ENCODE measurements at regions not wholly inside any gene's neighbourhood (a gene's known extent, or its start where the extent isn't known, plus 50 kb on each side); places are given as distances from the start of the nearest gene placed in this dataset.

GRCh38 chr13:68234274-68234673 is 1004.1 kb upstream of the PCDH9 start:
- no peak for DNase-seq

DNA sequence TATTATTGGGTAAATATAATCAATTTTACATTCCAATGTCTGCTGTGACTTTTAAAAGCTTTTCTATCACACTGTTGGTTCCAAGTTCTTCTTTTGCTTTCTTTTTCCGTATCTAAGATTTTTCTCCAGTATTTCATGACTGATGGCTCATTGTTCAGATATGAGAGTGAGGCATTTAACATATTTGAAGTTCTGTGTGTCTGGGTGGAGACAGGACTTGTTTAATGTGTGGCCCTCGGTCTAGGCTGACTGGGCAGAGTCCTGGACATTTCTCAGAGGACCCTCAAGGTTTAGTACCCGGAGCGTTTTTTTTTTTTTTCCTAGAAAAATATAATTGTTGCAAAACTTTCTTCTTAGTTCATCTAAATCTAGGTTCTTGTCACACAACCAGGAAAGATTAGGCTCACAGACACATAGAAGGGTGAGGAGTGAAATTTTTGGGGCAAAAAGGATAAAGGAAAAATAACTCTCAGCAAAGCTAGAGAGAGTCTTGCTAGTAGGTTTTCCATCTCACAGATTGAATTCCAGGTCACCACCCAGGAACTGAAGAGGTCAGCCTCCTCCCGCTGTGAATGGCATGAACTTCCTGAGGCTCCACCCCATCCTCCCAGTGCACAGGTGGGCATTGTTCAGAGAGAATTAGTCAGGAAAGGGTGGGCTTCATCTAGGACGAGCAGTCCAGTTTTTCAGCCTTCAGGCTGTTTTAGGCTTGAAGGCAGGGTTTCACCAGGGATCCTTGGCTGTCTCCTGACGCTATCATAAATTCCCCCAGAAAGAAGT is 1002.4 kb upstream of the PCDH9 start:
- DNase-seq, result no peak

DNA sequence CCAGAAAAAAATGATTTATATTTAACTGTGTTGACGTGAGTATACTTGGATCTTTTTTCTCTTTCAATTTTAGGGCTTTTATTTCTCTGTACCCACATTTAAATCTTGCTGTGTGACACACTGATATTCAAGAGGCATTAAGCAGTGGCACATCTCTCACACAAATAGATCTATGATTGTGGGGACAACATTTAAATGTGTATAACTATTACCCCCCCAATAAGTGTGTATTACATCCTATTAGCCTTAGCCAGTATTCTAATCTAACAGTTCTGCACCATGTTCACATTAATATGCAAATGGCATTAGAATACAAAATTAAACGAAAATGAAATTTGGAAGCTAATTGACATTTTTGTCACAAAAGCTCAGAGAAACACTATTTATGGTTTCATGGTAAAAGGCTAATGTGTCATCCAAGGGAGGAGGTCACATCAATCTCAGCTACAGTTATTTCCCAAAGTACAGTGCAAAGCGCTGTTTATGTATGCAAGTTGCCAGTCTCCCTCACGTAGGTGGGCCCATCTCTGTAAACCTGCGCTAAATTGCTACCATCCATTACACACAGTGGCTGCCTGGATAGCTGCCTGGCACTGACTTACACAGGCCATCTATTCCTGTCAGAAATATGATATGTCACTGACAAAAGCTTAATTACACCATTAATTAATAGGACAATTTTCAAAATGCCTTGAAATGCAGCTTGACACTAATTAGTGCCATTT is 984.7 kb upstream of the PCDH9 start:
- no peak for DNase-seq

DNA sequence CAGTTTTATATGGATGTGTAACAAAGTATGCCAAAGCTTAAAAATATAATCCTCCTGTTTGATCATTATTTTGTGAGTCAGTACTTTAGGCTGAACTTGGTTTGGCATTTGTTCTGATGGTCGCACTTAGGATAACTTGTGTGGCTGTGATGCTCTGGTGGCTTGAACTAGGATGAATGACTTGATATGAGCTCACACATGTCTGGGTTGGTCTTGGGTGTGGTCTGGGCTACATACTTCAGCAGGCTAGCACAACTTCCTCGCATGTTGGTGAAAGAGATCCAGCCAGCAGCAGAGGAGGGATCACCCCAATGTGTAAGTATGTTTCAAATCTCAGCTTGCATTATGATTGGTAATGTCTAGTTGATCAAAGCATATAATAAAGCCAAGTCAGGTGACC is 969.1 kb upstream of the PCDH9 start:
- no peak for DNase-seq

DNA sequence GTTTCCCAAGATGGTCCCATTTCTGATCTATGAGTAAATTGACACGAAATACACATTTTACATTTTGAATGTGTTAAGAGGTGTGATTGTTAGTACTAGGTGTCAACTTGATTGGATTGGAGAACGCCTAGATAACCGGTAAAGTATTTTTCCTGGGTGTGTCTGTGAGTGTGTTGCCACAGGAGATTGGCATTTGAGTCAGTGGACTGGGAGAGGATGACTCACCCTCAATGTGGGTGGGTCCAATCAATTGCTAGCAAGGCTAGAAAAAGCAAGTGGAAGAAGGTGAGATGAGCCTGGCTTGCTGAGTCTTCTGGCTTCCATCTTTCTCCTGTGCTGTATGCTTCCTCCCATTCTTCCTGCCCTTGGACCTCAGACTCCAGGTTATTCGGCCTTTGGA is 960.7 kb upstream of the PCDH9 start:
- no peak for DNase-seq

- no peak for DNase-seq
Observed at GRCh38 chr13:68185444-68186141, 955.5 kb upstream of the PCDH9 start.

- no peak for DNase-seq
Observed at GRCh38 chr13:68176475-68176874, 946.3 kb upstream of the PCDH9 start.

GRCh38 chr13:68174893-68175292 is 944.8 kb upstream of the PCDH9 start:
- no peak for DNase-seq

DNA sequence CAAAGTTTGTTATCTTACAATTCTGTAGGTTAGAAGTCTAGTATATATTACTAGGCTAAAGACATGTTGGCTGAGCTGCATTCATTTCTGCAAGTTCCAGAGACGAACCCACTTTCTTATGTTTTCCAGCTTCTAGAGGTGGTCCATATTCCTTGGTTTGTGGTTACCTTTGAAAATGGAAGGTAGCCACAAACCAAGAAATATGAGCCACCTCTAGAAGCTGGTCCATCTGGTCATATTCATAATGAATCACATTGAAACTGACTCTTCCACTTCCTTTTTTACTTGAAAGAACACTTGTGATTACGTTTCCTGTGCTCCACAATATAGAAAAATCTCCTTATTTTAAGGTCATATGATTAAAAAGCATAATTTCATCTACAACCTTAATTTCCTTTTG is 943.0 kb upstream of the PCDH9 start:
- no peak for DNase-seq

DNA sequence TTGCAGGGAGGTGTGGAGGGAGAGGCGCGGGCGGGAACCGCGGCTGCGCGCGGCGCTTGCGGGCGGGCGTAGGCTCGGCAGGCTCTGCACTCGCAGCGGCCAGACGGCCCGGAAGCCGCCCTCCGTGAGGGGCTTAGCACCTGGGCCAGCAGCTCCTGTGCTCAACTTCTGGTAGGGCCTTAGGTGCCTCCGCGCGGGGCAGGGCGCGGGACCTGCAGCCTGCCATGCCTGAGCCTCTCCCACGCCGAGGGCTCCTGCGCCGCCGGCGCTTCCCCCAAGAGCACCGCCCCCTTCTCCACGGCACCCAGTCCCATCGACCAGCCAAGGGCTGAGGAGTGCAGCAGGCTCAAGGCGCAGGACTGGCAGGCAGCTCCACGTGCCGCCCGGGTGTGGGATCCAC is 940.8 kb upstream of the PCDH9 start:
- DNase-seq, result no peak

- DNase-seq, result no peak
Observed at GRCh38 chr13:68168448-68168847, 938.3 kb upstream of the PCDH9 start.

DNA sequence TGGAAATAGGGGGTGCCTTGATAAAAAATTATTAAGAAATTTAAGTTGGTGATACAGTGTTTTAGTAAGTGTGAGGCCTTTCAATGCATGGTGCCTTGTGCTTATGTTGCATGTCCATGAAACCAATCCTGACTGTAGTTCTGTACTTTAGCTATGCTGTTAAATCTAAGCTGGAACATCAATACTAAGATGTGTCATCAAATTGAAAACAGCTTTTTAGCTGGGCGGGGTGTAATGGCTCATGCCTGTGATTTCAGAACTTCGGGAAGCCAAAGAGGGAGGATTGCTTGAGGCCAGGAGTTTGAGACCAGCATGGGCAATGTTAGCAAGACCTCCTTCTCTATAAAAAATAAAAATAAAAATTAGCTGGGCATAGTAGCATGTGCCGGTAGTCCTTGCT is 930.3 kb upstream of the PCDH9 start:
- DNase-seq, result no peak

DNA sequence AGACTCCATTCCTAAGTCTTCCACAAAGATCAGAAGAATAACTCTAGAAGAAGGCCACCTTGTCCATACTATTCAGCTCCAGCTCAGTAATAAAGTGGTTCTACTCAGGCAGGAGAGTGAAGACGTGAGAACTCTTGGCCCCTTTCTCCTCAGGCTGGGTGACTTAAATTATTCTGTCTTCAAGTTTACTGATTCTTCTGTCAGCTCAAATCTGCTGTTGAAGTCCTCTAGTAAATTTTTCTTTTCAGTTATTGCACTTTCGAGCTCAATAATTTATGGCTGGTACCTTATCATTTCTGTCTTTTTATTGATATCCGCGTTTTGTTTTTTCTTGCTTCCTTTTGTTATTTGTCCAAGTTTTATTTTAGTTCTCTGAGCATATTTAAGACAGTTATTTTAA is 922.3 kb upstream of the PCDH9 start:
- no peak for DNase-seq

DNA sequence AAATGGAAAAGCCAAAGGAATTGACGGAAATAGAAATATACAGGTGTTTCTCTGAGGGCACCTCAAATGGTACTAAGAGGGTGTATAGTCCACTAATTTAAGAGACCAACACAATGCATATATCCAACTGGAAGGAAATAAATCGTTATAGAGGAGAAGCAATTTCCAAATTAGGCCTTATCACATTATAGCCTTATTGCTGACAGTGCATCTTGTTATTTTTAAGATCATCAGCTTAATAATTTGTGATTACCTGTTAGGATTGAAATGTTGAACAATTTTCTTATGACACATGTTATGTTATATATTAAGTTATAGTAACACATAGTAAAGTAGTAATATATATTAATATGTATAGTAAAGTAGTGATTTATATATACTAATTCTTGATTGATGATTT is 915.7 kb upstream of the PCDH9 start:
- no peak for DNase-seq

DNA sequence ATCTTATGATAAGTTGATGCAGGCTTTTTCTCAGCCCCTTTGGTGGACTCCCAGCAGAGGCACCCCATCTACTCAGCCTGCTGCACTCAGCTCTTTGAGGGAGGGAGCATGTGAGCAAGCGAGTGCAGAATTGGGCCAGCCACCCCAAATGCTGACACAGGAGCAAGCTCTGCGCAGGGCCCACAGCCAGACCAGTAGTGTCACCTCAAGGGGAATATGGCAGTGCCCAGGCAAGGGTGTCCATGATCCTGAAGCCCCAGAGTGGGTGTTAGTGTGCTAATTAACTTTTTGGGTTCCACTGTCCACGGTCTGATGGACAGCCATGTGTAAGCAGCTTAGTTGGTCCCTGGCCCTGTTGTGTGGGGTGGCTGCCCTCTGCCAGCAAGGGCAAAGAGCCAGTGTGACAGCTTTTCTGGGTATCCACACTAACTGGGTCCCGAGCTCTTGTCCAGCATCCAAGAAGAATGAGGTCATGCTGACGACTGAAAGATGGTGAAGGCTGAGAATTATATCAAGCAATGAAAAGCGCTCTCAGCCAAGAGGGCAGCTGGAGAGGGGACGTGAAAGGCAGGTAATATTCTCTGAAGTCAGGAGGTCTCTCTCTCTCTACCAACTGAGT is 898.3 kb upstream of the PCDH9 start:
- DNase-seq, result no peak

DNA sequence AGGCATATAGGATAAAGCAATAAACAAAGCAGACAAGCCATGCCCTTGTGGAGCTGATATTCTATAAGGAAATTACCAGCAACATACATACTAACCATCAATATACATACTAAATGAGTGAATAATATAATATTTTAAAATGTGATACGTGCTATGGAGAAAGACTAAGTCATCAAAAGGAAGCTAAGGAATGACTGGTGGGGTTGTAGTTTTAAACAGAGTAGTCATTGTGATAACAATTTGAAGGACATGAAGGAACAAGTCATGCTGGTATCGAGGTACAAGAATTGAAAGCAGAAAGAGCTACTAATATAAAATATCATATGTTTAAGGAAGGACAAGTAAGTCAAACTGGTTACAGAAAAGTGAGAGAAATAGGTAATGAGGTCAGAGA is 894.9 kb upstream of the PCDH9 start:
- no peak for DNase-seq

DNA sequence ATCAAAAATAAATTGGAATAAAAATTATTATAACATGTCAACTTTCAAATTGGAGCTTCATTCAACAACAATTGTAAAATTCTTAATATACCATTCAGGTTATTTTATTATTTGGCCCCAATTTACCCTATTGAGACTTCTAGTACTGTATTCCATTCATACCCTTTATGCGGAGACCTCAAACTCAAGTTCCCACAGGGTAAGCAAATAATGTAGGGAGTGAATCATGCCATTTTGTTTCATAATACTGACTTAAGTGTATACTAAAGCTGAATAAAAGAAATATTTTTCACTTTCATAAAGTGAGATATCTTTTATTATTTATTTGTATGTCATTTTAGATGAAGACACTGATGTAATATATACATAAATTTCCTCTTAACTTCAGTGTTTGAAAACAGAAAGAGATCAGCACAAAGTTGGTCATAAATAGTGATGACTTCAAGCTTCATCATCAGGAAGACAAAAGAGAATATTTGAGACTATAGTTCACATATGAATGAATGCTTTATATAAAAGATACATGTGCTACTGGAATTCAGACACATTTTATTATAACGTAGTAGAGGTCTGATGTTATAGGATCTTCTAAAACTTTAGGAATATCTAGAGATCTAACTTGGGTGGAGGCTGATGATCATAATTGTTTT is 894.4 kb upstream of the PCDH9 start:
- DNase-seq, result no peak

- DNase-seq, result no peak
Observed at GRCh38 chr13:68110178-68110768, 880.1 kb upstream of the PCDH9 start.

DNA sequence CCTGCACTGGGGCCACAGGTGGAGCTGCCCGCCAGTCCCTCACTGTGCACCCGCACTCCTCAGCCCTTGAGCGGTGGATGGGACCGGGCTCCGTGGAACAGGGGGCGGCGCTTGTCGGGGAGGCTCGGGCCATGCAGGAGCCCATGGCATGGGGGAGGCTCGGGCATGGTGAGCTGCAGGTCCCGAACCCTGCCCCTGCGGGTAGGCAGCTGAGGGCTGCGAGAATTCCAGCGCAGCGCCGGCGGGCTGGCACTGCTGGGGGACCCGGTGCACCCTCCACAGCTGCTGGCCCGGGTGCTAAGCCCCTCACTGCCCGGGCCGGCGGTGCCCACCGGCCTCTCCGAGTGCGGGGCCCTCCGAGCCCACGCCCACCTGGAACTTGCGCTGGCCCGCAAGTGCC is 877.5 kb upstream of the PCDH9 start:
- no peak for DNase-seq

GRCh38 chr13:68099631-68100030 is 869.5 kb upstream of the PCDH9 start:
- no peak for DNase-seq

- no peak for DNase-seq
Observed at GRCh38 chr13:68081061-68081460, 850.9 kb upstream of the PCDH9 start.

GRCh38 chr13:68078874-68079273 is 848.7 kb upstream of the PCDH9 start:
- no peak for DNase-seq

DNA sequence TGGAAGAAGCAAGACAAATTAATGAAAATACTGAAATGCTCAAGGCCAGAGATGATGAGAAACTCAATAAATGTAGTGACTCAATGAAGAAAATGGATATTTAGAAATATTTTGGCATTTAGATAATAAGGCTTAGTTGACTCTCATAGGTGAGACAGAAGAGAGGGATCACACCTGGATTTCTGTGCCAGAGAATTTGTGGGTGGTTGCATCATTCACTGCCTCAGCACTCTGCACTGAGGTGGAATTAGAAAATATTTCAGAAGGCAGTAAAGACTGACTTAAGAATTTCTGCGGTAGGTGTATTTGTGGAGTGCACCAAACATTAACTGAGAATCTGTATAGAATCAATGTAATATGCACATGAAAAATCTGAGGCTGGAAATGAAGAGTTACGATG is 848.3 kb upstream of the PCDH9 start:
- no peak for DNase-seq

Measured in NCI-H774 (cell line).